H1 (cell line): ENCODE measurements at regions not wholly inside any gene's neighbourhood (a gene's known extent, or its start where the extent isn't known, plus 50 kb on each side); places are given as distances from the start of the nearest gene placed in this dataset.

Source experiments
- CTCF ChIA-PET: fragments of 300-600 bp; sonication (Branson Sonifier 250); formaldehyde crosslinking; loops from one replicate; lab custom pipeline; 2021; ENCODE audit not compliant: partially characterized antibody; lab: Charles Lee
- POLR2A ChIA-PET: fragments of 300-600 bp; sonication (Branson Sonifier 250); formaldehyde crosslinking; loops from one replicate; lab custom pipeline; 2021; ENCODE audit warnings: inconsistent platforms; ENCODE audit not compliant: partially characterized antibody; lab: Charles Lee
- DNase-seq, 2 experiments: peaks; one replicate each; pipeline versions ENCODE4 v3.0.0 to v3.0.0-alpha.2; 2010 to 2022; ENCODE audit warnings: low spot score in 2 of 2, low read depth in 1 of 2, mixed read lengths in 1 of 2
- FAIRE-seq: peaks from 2 replicates; lab custom pipeline; 2011; peaks lifted over from hg19 to GRCh38; lab: Jason Lieb, UNC
- H2AFZ ChIP-seq: 2 replicates; pipeline ENCODE4 v1.8.1; 2012; ENCODE audit warnings: low read length, inconsistent platforms
- H2AK5ac ChIP-seq: 2 replicates; pipeline ENCODE4 v1.6.1; 2013; ENCODE audit warnings: low read depth, low read length
- H2BK120ac ChIP-seq: replicated peaks from 2 replicates; pipeline ENCODE3; 2013; ENCODE audit warnings: low read depth, low read length, inconsistent platforms
- H2BK12ac ChIP-seq: 2 replicates; pipeline ENCODE4 v1.6.1; 2013; ENCODE audit warnings: low read depth, low read length
- H2BK15ac ChIP-seq: 2 replicates; pipeline ENCODE4 v1.6.1; 2013; ENCODE audit warnings: low read length
- H2BK20ac ChIP-seq: 2 replicates; pipeline ENCODE4 v1.6.1; 2013; ENCODE audit warnings: low read length
- H2BK5ac ChIP-seq: 2 replicates; pipeline ENCODE4 v1.6.1; 2013; ENCODE audit warnings: low read depth, low read length
- H3K14ac ChIP-seq: 2 replicates; pipeline ENCODE4 v1.6.1; 2013; ENCODE audit warnings: inconsistent platforms; ENCODE audit not compliant: insufficient read length
- H3K18ac ChIP-seq: 2 replicates; pipeline ENCODE4 v1.6.1; 2013; ENCODE audit warnings: low read length; ENCODE audit errors: extremely low read depth
- H3K23ac ChIP-seq: 2 replicates; pipeline ENCODE4 v1.6.1; 2013; ENCODE audit warnings: inconsistent platforms; ENCODE audit not compliant: insufficient read length
- H3K23me2 ChIP-seq: 2 replicates; pipeline ENCODE4 v1.6.1; 2013; ENCODE audit warnings: low read depth, low read length
- H3K27ac ChIP-seq: 2 replicates; pipeline ENCODE4 v1.6.1; 2011; ENCODE audit warnings: low read depth, low read length, inconsistent platforms
- H3K27me3 ChIP-seq, 4 experiments: replicated peaks in 1 of 4; 1 replicate in 1 of 4; 2 replicates in 3 of 4; pipeline versions ENCODE4 v1.6.1 to v1.8.1; 2011 to 2013; ENCODE audit warnings: low read length in 3 of 4, mild to moderate bottlenecking in 3 of 4, inconsistent platforms in 2 of 4, mixed read lengths in 2 of 4, moderate library complexity in 1 of 4; ENCODE audit not compliant: control insufficient read depth in 3 of 4, insufficient read depth in 3 of 4; ENCODE audit errors: extremely low read depth in 1 of 4
- H3K36me3 ChIP-seq, 4 experiments: 2 replicates each; pipeline versions ENCODE4 v1.6.1 to v1.8.1; 2011 to 2013; ENCODE audit warnings: mild to moderate bottlenecking in 4 of 4, low read length in 3 of 4, moderate library complexity in 2 of 4, control low read depth in 1 of 4, inconsistent platforms in 1 of 4; ENCODE audit not compliant: insufficient read depth in 4 of 4, control insufficient read depth in 2 of 4
- H3K4ac ChIP-seq: replicated peaks from 2 replicates; pipeline ENCODE3; 2013; ENCODE audit warnings: low read length, low read depth, mixed read lengths, inconsistent platforms; ENCODE audit not compliant: insufficient read length
- H3K4me1 ChIP-seq, 4 experiments: replicated peaks in 1 of 4; 1 replicate in 1 of 4; 2 replicates in 3 of 4; pipeline versions ENCODE4 v1.6.1 to v1.8.1; 2011 to 2013; ENCODE audit warnings: low read length in 3 of 4, inconsistent platforms in 2 of 4, mixed read lengths in 1 of 4; ENCODE audit not compliant: insufficient read depth in 4 of 4, control insufficient read depth in 3 of 4
- H3K4me2 ChIP-seq, 2 experiments: 2 replicates each; pipeline versions ENCODE4 v1.6.1 to v1.8.1; 2011 to 2013; ENCODE audit warnings: low read depth in 2 of 2, low read length in 2 of 2, control low read depth in 1 of 2, inconsistent platforms in 1 of 2, mild to moderate bottlenecking in 1 of 2; ENCODE audit not compliant: insufficient read depth in 1 of 2
- H3K4me3 ChIP-seq, 4 experiments: fragments of 200-600, 300-600 bp in 1 of 4; sonication (generic), shearing (Covaris generic), sonication (Bioruptor Twin) in 1 of 4; 2 replicates each; pipeline versions ENCODE4 v1.5.1 to v1.8.1; 2011 to 2016; ENCODE audit warnings: low read length in 4 of 4, low read depth in 3 of 4, control low read depth in 2 of 4, inconsistent platforms in 2 of 4, mild to moderate bottlenecking in 2 of 4, mixed read lengths in 1 of 4, moderate library complexity in 1 of 4; ENCODE audit not compliant: insufficient read depth in 2 of 4; ENCODE audit errors: extremely low read depth in 1 of 4
- H3K56ac ChIP-seq: replicated peaks from 2 replicates; pipeline ENCODE3; 2013; ENCODE audit warnings: low read depth, mild to moderate bottlenecking, mixed read lengths, low read length, inconsistent platforms; ENCODE audit not compliant: insufficient read length
- H3K79me1 ChIP-seq: 2 replicates; pipeline ENCODE4 v1.6.1; 2013; ENCODE audit warnings: low read depth, low read length, control low read depth
- H3K79me2 ChIP-seq, 2 experiments: 2 replicates each; pipeline versions ENCODE4 v1.6.1 to v1.8.1; 2012 to 2013; ENCODE audit warnings: low read length in 2 of 2, mild to moderate bottlenecking in 2 of 2, inconsistent platforms in 1 of 2; ENCODE audit not compliant: insufficient read depth in 2 of 2, control insufficient read depth in 1 of 2
- H3K9ac ChIP-seq, 4 experiments: replicated peaks in 1 of 4; 1 replicate in 1 of 4; 2 replicates in 3 of 4; pipeline versions ENCODE4 v1.6.1 to v1.8.1; 2011 to 2013; ENCODE audit warnings: low read depth in 3 of 4, low read length in 3 of 4, control low read depth in 2 of 4, mild to moderate bottlenecking in 2 of 4, moderate library complexity in 2 of 4, inconsistent platforms in 1 of 4; ENCODE audit errors: extremely low read depth in 1 of 4
- H3K9me3 ChIP-seq, 2 experiments: 2 replicates each; pipeline versions ENCODE4 v1.6.1 to v1.8.1; 2012 to 2013; ENCODE audit warnings: mild to moderate bottlenecking in 2 of 2, moderate library complexity in 2 of 2, control low read depth in 1 of 2, inconsistent platforms in 1 of 2, low read depth in 1 of 2, low read length in 1 of 2, mixed read lengths in 1 of 2; ENCODE audit not compliant: insufficient read depth in 2 of 2
- H4K20me1 ChIP-seq, 2 experiments: replicated peaks in 1 of 2; 2 replicates each; pipeline versions ENCODE3 to v1.8.1; 2011 to 2013; ENCODE audit warnings: inconsistent platforms in 2 of 2, low read length in 2 of 2, mild to moderate bottlenecking in 1 of 2; ENCODE audit not compliant: insufficient read depth in 2 of 2, control insufficient read depth in 1 of 2
- H4K5ac ChIP-seq: 2 replicates; pipeline ENCODE4 v1.6.1; 2013; ENCODE audit warnings: low read length, low read depth, mixed read lengths, inconsistent platforms; ENCODE audit not compliant: insufficient read length
- H4K8ac ChIP-seq: 2 replicates; pipeline ENCODE4 v1.8.0; 2013; ENCODE audit warnings: mild to moderate bottlenecking, moderate library complexity, low read length, inconsistent platforms; ENCODE audit not compliant: insufficient read depth; ENCODE audit errors: extremely low read depth
- H4K91ac ChIP-seq: replicated peaks from 2 replicates; pipeline ENCODE3; 2013; ENCODE audit warnings: low read length, mixed read lengths, inconsistent platforms; ENCODE audit not compliant: insufficient read length
- CBX5 ChIP-seq: fragments of 300-800, 300-1000 bp; sonication (generic); IDR thresholded peaks from 2 replicates; pipeline ENCODE4 v1.7.1; 2016; ENCODE audit warnings: antibody characterized with exemption, low read length, low read depth
- CREB1 ChIP-seq: IDR thresholded peaks from 2 replicates; pipeline ENCODE4 v1.6.1; 2012; ENCODE audit warnings: inconsistent platforms
- CTBP2 ChIP-seq: IDR thresholded peaks from 2 replicates; pipeline ENCODE4 v1.7.0; 2011; ENCODE audit warnings: borderline replicate concordance, mild to moderate bottlenecking, moderate library complexity, mixed read lengths, low read length; ENCODE audit not compliant: insufficient read depth, insufficient read length
- EZH2 ChIP-seq: fragments of 200-600 bp; sonication (generic); IDR thresholded peaks from 2 replicates; pipeline ENCODE4 v1.7.1; 2012; ENCODE audit warnings: low read depth, mild to moderate bottlenecking, moderate library complexity, low read length, inconsistent platforms; ENCODE audit not compliant: severe bottlenecking
- JUN ChIP-seq: IDR thresholded peaks from 2 replicates; pipeline ENCODE4 v1.6.1; 2011; ENCODE audit warnings: low read depth, mild to moderate bottlenecking, improper control_type of control experiment, low read length
- JUND ChIP-seq: IDR thresholded peaks from 2 replicates; pipeline ENCODE4 v1.6.1; 2011; ENCODE audit warnings: mild to moderate bottlenecking, improper control_type of control experiment, low read length
- PHF8 ChIP-seq: fragments of 200-600 bp; sonication (generic); conservative IDR thresholded peaks from 2 replicates; pipeline ENCODE4 v1.7.1; 2012; ENCODE audit warnings: low read depth, mild to moderate bottlenecking, inconsistent platforms, low read length, moderate library complexity
- SUZ12 ChIP-seq: fragments of 200-600 bp; sonication (generic); IDR thresholded peaks from 2 replicates; pipeline ENCODE4 v1.6.1; 2012; ENCODE audit warnings: mild to moderate bottlenecking, inconsistent platforms, low read length, moderate library complexity, mixed read lengths
- TAF7 ChIP-seq: optimal IDR thresholded peaks from 2 replicates; pipeline ENCODE3; 2011; ENCODE audit warnings: low read depth, mild to moderate bottlenecking, inconsistent platforms, low read length, moderate library complexity, borderline replicate concordance
- TCF12 ChIP-seq: IDR thresholded peaks from 2 replicates; pipeline ENCODE4 v1.6.1; 2011; ENCODE audit warnings: low read depth, mild to moderate bottlenecking, low read length
- TF ChIP-seq, protein P1 (sequence below): IDR thresholded peaks from 2 replicates; pipeline ENCODE4 v1.6.1; 2011; ENCODE audit warnings: low read length, improper control_type of control experiment
- TF ChIP-seq, protein P2 (sequence below): IDR thresholded peaks from 2 replicates; pipeline ENCODE4 v1.6.1; 2012; ENCODE audit warnings: low read length, inconsistent platforms
- TF ChIP-seq, protein P3 (sequence below): IDR thresholded peaks from 2 replicates; pipeline ENCODE4 v1.6.1; 2012; ENCODE audit warnings: inconsistent platforms

DNA sequence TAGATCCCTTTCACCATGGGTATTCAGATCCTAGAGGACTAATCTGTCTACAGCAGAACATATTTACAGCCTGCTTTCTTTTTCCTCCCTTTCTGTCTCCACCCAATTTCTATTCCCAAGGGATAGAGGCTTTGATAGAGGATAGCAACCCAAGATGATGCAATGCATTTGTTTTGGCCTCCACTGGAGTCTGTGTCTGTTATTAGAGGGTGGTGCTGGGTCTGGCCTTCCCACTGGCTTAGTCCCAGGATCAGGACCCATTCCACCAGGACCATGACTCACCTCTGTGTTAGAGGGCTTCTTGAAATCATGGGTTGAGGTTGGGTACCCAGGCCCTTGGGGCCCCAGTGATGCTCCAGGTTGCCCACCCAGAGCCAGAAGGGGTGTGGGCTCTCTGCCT lies 239.7 kb upstream of the TNP1 start:
- Histone ChIP-seq H3K23me2 (no peaks in the 10 kb centered on the region), H3K27ac (no peak overlapping the region), H3K23ac (no peak overlapping the region), H4K91ac (no peak overlapping the region), H3K4me3 (no peak overlapping the region), H3K36me3 (no peaks in the 10 kb centered on the region), H3K4me1 (no peaks in the 10 kb centered on the region), H4K8ac (no peak overlapping the region), H2AK5ac (no peak overlapping the region), H2BK15ac (no peak overlapping the region), H3K9ac (no peak overlapping the region), H2BK5ac (no peak overlapping the region), H3K4me2 (no peak overlapping the region), H3K79me2 (no peaks in the 10 kb centered on the region), H3K27me3 (no peaks in the 10 kb centered on the region), H3K56ac (no peak overlapping the region), H3K4ac (no peak overlapping the region), H3K14ac (no peak overlapping the region), H3K18ac (no peak overlapping the region), H2BK20ac (no peak overlapping the region), H3K79me1 (no peaks in the 10 kb centered on the region), H2AFZ (no peak overlapping the region), H4K5ac (no peak overlapping the region), H2BK120ac (no peak overlapping the region), H3K9me3 (no peaks in the 10 kb centered on the region), H2BK12ac (no peak overlapping the region), H4K20me1 (no peaks in the 10 kb centered on the region)
- ChIA-PET CTCF (no interaction called here), POLR2A (no interaction called here)
- DNase-seq: no peak
- FAIRE-seq: no peak
- TF ChIP-seq SUZ12: no peak
- TF ChIP-seq, protein P1, sequence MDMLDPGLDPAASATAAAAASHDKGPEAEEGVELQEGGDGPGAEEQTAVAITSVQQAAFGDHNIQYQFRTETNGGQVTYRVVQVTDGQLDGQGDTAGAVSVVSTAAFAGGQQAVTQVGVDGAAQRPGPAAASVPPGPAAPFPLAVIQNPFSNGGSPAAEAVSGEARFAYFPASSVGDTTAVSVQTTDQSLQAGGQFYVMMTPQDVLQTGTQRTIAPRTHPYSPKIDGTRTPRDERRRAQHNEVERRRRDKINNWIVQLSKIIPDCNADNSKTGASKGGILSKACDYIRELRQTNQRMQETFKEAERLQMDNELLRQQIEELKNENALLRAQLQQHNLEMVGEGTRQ: no peak
- TF ChIP-seq EZH2: no peak
- no peak for TF ChIP-seq CREB1
- no peak for TF ChIP-seq CBX5
- TF ChIP-seq, protein P2, sequence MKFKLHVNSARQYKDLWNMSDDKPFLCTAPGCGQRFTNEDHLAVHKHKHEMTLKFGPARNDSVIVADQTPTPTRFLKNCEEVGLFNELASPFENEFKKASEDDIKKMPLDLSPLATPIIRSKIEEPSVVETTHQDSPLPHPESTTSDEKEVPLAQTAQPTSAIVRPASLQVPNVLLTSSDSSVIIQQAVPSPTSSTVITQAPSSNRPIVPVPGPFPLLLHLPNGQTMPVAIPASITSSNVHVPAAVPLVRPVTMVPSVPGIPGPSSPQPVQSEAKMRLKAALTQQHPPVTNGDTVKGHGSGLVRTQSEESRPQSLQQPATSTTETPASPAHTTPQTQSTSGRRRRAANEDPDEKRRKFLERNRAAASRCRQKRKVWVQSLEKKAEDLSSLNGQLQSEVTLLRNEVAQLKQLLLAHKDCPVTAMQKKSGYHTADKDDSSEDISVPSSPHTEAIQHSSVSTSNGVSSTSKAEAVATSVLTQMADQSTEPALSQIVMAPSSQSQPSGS: no peak
- TF ChIP-seq TAF7: no peak
- TF ChIP-seq TCF12: no peak
- no peak for TF ChIP-seq PHF8
- TF ChIP-seq, protein P3, sequence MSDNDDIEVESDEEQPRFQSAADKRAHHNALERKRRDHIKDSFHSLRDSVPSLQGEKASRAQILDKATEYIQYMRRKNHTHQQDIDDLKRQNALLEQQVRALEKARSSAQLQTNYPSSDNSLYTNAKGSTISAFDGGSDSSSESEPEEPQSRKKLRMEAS: no peak
- TF ChIP-seq JUND: no peak
- no peak for TF ChIP-seq CTBP2
- TF ChIP-seq JUN: no peak
